Sigmoid colon (tissue), 6 donors: ENCODE measurements at regions not wholly inside any gene's neighbourhood (a gene's known extent, or its start where the extent isn't known, plus 50 kb on each side); places are given as distances from the start of the nearest gene placed in this dataset.

Source experiments
- DNase-seq: peaks from one replicate; pipeline ENCODE4 v3.0.0-alpha.2; 2019
- H3K27ac ChIP-seq, 4 donors: fragments of 200-600 bp; sonication (generic); one replicate each; pipeline ENCODE4 v1.5.1; 2016 to 2019; ENCODE audit warnings: mild to moderate bottlenecking in 1 of 4
- H3K27me3 ChIP-seq, 3 donors: fragments of 200-600 bp; sonication (generic); one replicate each; pipeline ENCODE4 v1.5.1; 2019; ENCODE audit warnings: mild to moderate bottlenecking in 1 of 3
- H3K36me3 ChIP-seq, 4 donors: fragments of 200-600 bp; sonication (generic); one replicate each; pipeline ENCODE4 v1.5.1; 2016 to 2019
- H3K4me1 ChIP-seq, 4 donors: fragments of 200-600 bp; sonication (generic); one replicate each; pipeline ENCODE4 v1.5.1; 2017 to 2019
- H3K4me3 ChIP-seq, 4 donors: fragments of 200-600 bp; sonication (generic); one replicate each; pipeline ENCODE4 v1.5.1; 2017 to 2019; ENCODE audit warnings: mild to moderate bottlenecking in 2 of 4, moderate library complexity in 1 of 4
- H3K9me3 ChIP-seq, 4 donors: fragments of 200-600 bp in 3 of 4; sonication (generic) in 3 of 4; one replicate each; pipeline versions ENCODE4 v1.5.1 to v1.6.1; 2013 to 2019
- CTCF ChIP-seq, 4 experiments: fragments of 450-650 bp in 3 of 4; fragments of 200-600 bp in 1 of 4; IDR thresholded peaks; one replicate each; pipeline ENCODE4 v1.5.1; 2016 to 2019; ENCODE audit warnings: antibody characterized with exemption in 4 of 4, mild to moderate bottlenecking in 3 of 4, moderate library complexity in 2 of 4
- EP300 ChIP-seq, 4 donors: sonication (generic); formaldehyde crosslinking; IDR thresholded peaks; one replicate each; pipeline ENCODE4 v1.6.1; 2017; ENCODE audit warnings: antibody characterized with exemption in 4 of 4
- POLR2A ChIP-seq, 2 donors: fragments of 450-650 bp; IDR thresholded peaks; one replicate each; pipeline ENCODE4 v1.6.1; 2016; ENCODE audit warnings: antibody characterized with exemption in 2 of 2, mild to moderate bottlenecking in 2 of 2, moderate library complexity in 2 of 2
- POLR2AphosphoS5 ChIP-seq, 4 donors: sonication (generic); formaldehyde crosslinking; IDR thresholded peaks; one replicate each; pipeline ENCODE4 v1.6.1; 2017; ENCODE audit warnings: antibody characterized with exemption in 4 of 4
- WGBS, 2 donors: extraction: QIAGEN DNeasy Blood & Tissue Kit; methylation state at CpG; one replicate each; pipeline ENCODE4 v1.1.7; 2013; 5-methylcytosine and 5-hydroxymethylcytosine counted together
- intact Hi-C: fragments of 100-400 bp; cut with DNase I; formaldehyde crosslinking; loops from one replicate; pipeline ENCODE4 v1.15.1; 2023
- donor health status: healthy with polysubstance abuse.
- donor health status: healthy.

DNA sequence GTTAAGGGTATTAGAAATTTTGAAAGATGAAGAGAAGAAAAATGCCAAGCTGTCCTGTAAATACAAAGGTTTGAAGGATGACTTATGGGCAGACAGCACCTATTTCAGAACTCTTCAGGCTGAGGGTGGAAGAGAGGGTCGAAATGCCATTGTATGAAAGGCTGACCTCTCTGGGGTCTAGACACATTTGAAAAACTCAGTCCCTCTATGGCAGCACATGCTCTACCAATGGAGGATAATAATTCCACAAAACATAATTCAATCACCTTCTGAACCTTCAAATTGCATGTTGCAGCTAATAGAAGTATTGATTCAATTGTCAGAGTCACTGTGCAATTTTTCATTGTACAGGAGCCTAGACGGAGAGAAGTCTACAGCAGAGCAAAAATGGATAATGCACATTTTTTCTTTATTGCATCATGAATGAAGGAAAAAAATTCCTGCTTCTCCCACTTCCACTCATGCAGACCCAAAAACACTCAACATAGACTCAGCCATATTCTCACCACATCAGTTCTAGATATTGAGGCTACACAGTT, 569.1 kb downstream of the TBL1XR1 start:
- no peaks in the 10 kb centered on the region for H3K27me3 ChIP-seq
- DNase-seq, result no peak
- no peak overlapping the region for H3K4me3 ChIP-seq
- TF ChIP-seq EP300 (IDR thresholded peaks at IDR 0.05) (no peak), POLR2A (IDR thresholded peaks at IDR 0.05) (no peak), POLR2AphosphoS5 (IDR thresholded peaks at IDR 0.05) (no peak), CTCF (IDR thresholded peaks at IDR 0.05) (no peak)
- 87 to 93% methylated on average over 2 of the region's 2 CpGs for WGBS, 2 donors
- intact Hi-C loops, result no loop called here
- peaks cover 0 to 6% (median 0%) of the 10 kb centered on the region in 4 donors for H3K4me1 ChIP-seq
- no peaks in the 10 kb centered on the region for H3K9me3 ChIP-seq
- no peaks in the 10 kb centered on the region for H3K36me3 ChIP-seq
- H3K27ac ChIP-seq, result no peak overlapping the region

DNA sequence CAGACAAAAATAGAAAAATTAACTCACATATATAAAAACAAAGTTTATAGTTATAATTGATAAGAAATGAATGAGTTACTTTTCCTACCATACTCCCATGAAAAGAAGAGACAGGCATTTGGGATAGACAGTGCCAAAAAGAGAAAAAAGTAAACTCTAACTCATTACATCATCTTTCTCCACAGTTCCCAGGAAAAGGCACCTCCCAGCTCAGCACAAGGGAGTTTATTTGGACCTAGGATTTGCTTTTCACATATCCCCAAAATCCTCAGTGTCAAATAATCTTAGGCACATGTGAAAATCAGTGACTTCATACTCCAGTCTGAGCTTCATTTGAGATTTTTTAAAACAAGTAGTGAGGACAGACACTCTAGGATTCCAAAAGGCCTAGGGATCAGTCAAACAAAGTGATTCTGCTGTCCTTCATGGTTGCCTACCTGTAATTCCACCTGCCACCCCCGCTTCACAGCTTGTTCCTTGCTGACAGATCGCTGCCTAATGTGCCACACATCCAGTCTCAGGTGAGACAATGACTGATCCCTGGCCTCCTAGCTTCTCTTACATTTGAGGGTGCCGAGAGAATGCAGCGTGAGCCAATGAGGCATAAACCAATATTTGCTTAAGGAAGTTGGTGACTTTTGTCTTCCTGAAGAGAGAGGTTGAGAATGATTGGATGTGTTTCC, 573.7 kb downstream of the TBL1XR1 start:
- H3K27ac ChIP-seq, result no peak overlapping the region
- intact Hi-C loops, result no loop called here
- 57 to 74% methylated on average over 4 of the region's 4 CpGs for WGBS, 2 donors
- H3K4me3 ChIP-seq, result no peak overlapping the region
- no peaks in the 10 kb centered on the region for H3K9me3 ChIP-seq
- TF ChIP-seq POLR2A (IDR thresholded peaks at IDR 0.05), result no peak
- TF ChIP-seq CTCF (IDR thresholded peaks at IDR 0.05), result no peak
- no peak for DNase-seq
- H3K36me3 ChIP-seq, result no peaks in the 10 kb centered on the region
- H3K27me3 ChIP-seq, result no peaks in the 10 kb centered on the region
- H3K4me1 ChIP-seq, result no peaks in the 10 kb centered on the region

DNA sequence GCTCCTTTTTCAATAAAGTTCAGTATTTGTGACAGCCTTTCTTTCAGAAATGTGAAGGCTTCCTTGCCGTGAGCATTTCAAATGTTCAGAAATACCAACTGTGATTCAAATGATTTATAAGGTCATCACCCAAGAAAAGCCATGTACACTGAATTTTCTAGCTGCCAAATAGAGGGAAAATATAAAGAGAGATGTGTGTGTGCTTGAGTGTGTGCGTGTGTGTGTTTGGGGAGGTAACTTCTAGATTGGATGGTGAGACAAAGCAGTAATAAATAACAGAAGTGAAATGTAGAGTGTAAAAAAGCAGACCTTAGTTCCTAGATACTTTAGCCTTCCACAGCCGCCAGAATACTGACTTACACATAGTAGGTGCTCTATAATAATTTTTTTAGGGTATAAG, 577.4 kb downstream of the TBL1XR1 start:
- Histone ChIP-seq H3K36me3 (no peaks in the 10 kb centered on the region), H3K27me3 (no peaks in the 10 kb centered on the region), H3K9me3 (no peaks in the 10 kb centered on the region), H3K4me3 (no peak overlapping the region), H3K27ac (no peak overlapping the region), H3K4me1 (no peaks in the 10 kb centered on the region)
- TF ChIP-seq CTCF (IDR thresholded peaks at IDR 0.05) (no peak), POLR2A (IDR thresholded peaks at IDR 0.05) (no peak), POLR2AphosphoS5 (IDR thresholded peaks at IDR 0.05) (no peak), EP300 (IDR thresholded peaks at IDR 0.05) (no peak)
- 80 to 86% methylated on average over 3 of the region's 3 CpGs for WGBS, 2 donors
- DNase-seq, result no peak
- intact Hi-C loops, result no loop called here

- intact Hi-C loops, result no loop called here
- Histone ChIP-seq H3K4me3 (no peak overlapping the region), H3K36me3 (no peaks in the 10 kb centered on the region), H3K9me3 (no peaks in the 10 kb centered on the region), H3K27me3 (no peaks in the 10 kb centered on the region), H3K4me1 (no peaks in the 10 kb centered on the region), H3K27ac (no peak overlapping the region)
- DNase-seq, result no peak
- no peak for TF ChIP-seq CTCF (IDR thresholded peaks at IDR 0.05)
- TF ChIP-seq EP300 (IDR thresholded peaks at IDR 0.05), result no peak
- TF ChIP-seq POLR2AphosphoS5 (IDR thresholded peaks at IDR 0.05), result no peak
- no peak for TF ChIP-seq POLR2A (IDR thresholded peaks at IDR 0.05)
Measured at GRCh38 chr3:176615826-176616225, 581.5 kb downstream of the TBL1XR1 start.

GRCh38 chr3:176611703-176612102, 585.6 kb downstream of the TBL1XR1 start:
- no peak overlapping the region for H3K27ac ChIP-seq
- TF ChIP-seq EP300 (IDR thresholded peaks at IDR 0.05), result no peak
- TF ChIP-seq POLR2AphosphoS5 (IDR thresholded peaks at IDR 0.05), result no peak
- TF ChIP-seq CTCF (IDR thresholded peaks at IDR 0.05), result no peak
- TF ChIP-seq POLR2A (IDR thresholded peaks at IDR 0.05), result no peak
- WGBS, 2 donors, result 44 to 71% methylated on average over 1 of the region's 1 CpG
- no peaks in the 10 kb centered on the region for H3K27me3 ChIP-seq
- no peaks in the 10 kb centered on the region for H3K36me3 ChIP-seq
- no peak overlapping the region for H3K4me3 ChIP-seq
- DNase-seq, result no peak
- intact Hi-C loops, result no loop called here
- H3K9me3 ChIP-seq, result no peaks in the 10 kb centered on the region
- H3K4me1 ChIP-seq, result no peaks in the 10 kb centered on the region
